Body of pancreas (tissue), 4 donors: ENCODE measurements at regions not wholly inside any gene's neighbourhood (a gene's known extent, or its start where the extent isn't known, plus 50 kb on each side); places are given as distances from the start of the nearest gene placed in this dataset.

ENCODE experiments used
- CTCF ChIP-seq, 7 experiments: fragments of 450-650 bp in 4 of 7; fragments of 200-600 bp in 3 of 7; sonication (generic) in 3 of 7; IDR thresholded peaks; one replicate each; pipeline ENCODE4 v1.5.1; 2016 to 2019; ENCODE audit warnings: antibody characterized with exemption in 7 of 7
- POLR2A ChIP-seq, 3 donors: fragments of 450-650 bp; IDR thresholded peaks; one replicate each; pipeline ENCODE4 v1.6.1; 2016; ENCODE audit warnings: antibody characterized with exemption in 3 of 3, mild to moderate bottlenecking in 2 of 3

- TF ChIP-seq CTCF (IDR thresholded peaks at IDR 0.05) (no peak), POLR2A (IDR thresholded peaks at IDR 0.05) (no peak)
These were observed 101.1 kb upstream of the PLCB4 start for GRCh38 chr20:8967641-8968245.
